HEK293T (cell line): ENCODE measurements at regions not wholly inside any gene's neighbourhood (a gene's known extent, or its start where the extent isn't known, plus 50 kb on each side); places are given as distances from the start of the nearest gene placed in this dataset.
"Not testable (repeated sequence)": the region's sequence is repeated elsewhere in the genome, so short reads cannot be mapped to it uniquely, and the experiment has no call there.

Experiments used
- CTCF ChIA-PET: fragments of 350-600 bp; formaldehyde crosslinking; extraction: SDS; loops from one replicate; lab custom pipeline; 2021; ENCODE audit warnings: antibody characterized with exemption, inconsistent platforms; lab: Yijun Ruan, JAX
- POLR2A ChIA-PET: fragments of 350-600 bp; formaldehyde crosslinking; extraction: SDS; loops from one replicate; lab custom pipeline; 2020; ENCODE audit warnings: antibody characterized with exemption, inconsistent platforms; lab: Yijun Ruan, JAX
- DNase-seq: peaks from one replicate; pipeline ENCODE4 v3.0.0; 2012; ENCODE audit warnings: mixed read lengths; ENCODE audit errors: extremely low spot score
- ARNT ChIP-seq: fragments of 450-650 bp; IDR thresholded peaks from 2 replicates; pipeline ENCODE4 v1.6.1; 2017; ENCODE audit warnings: mild to moderate bottlenecking
- BHLHE40 ChIP-seq: fragments of 450-650 bp; IDR thresholded peaks from 2 replicates; pipeline ENCODE4 v1.6.1; 2016; ENCODE audit warnings: mild to moderate bottlenecking, moderate library complexity, borderline replicate concordance
- CTBP1 ChIP-seq: fragments of 450-650 bp; IDR thresholded peaks from 2 replicates; pipeline ENCODE4 v1.6.1; 2016; ENCODE audit warnings: borderline replicate concordance
- ELF4 ChIP-seq: fragments of 450-650 bp; IDR thresholded peaks from 2 replicates; pipeline ENCODE4 v1.6.1; 2017; ENCODE audit warnings: antibody characterized with exemption
- FOXA1 ChIP-seq: fragments of 450-650 bp; IDR thresholded peaks from 2 replicates; pipeline ENCODE4 v1.6.1; 2016; ENCODE audit warnings: mild to moderate bottlenecking
- FOXK2 ChIP-seq: fragments of 450-650 bp; IDR thresholded peaks from 2 replicates; pipeline ENCODE4 v1.6.1; 2016; ENCODE audit warnings: mild to moderate bottlenecking
- FOXM1 ChIP-seq: fragments of 450-650 bp; IDR thresholded peaks from 2 replicates; pipeline ENCODE4 v1.6.1; 2017; ENCODE audit warnings: mild to moderate bottlenecking, borderline replicate concordance
- HDGF ChIP-seq: fragments of 450-650 bp; IDR thresholded peaks from 2 replicates; pipeline ENCODE4 v1.6.1; 2017; ENCODE audit warnings: antibody characterized with exemption, borderline replicate concordance
- L3MBTL2 ChIP-seq: fragments of 450-650 bp; conservative IDR thresholded peaks from 2 replicates; pipeline ENCODE4 v1.6.1; 2016; ENCODE audit warnings: mild to moderate bottlenecking
- LEF1 ChIP-seq: fragments of 450-650 bp; IDR thresholded peaks from 2 replicates; pipeline ENCODE4 v1.6.1; 2017; ENCODE audit warnings: mild to moderate bottlenecking, borderline replicate concordance
- NFRKB ChIP-seq: fragments of 450-650 bp; IDR thresholded peaks from 2 replicates; pipeline ENCODE4 v1.6.1; 2016; ENCODE audit warnings: mild to moderate bottlenecking, moderate library complexity
- SP1 ChIP-seq: fragments of 450-650 bp; IDR thresholded peaks from 2 replicates; pipeline ENCODE4 v1.6.1; 2017
- SUZ12 ChIP-seq: fragments of 450-650 bp; IDR thresholded peaks from 2 replicates; pipeline ENCODE4 v1.6.1; 2016; ENCODE audit warnings: mild to moderate bottlenecking
- TARDBP ChIP-seq: fragments of 450-650 bp; IDR thresholded peaks from 2 replicates; pipeline ENCODE4 v1.6.1; 2016
- ZNF384 ChIP-seq: fragments of 450-650 bp; IDR thresholded peaks from 2 replicates; pipeline ENCODE4 v1.6.1; 2016
- TF ChIP-seq, protein P1 (sequence below): fragments of 450-650 bp; IDR thresholded peaks from 2 replicates; pipeline ENCODE4 v1.6.1; 2016

DNA sequence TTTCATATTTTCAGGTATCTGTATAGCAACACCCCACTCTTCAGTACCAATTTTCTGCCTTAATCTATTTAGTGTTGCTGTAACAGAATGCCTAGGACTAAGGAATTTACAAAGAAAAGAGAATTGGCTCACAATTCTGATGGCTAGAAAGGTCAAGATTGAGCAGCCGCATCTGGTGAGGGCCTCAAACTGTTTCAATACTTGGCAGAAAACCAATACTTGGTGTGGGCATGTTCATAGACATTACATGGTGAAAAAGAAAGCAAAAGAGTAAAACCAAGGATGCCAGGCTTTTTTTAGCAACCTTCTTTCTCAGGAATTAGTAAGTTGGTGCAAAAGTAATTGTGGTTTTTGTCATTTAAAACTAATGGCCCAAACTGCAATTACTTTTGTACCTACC, 1041.1 kb upstream of the CDH6 start:
- ChIA-PET CTCF (no interaction called here), POLR2A (no interaction called here)
- TF ChIP-seq SUZ12 (no peak), BHLHE40 (no peak), FOXA1 (no peak), ARNT (no peak), FOXK2 (no peak), NFRKB (no peak), HDGF (no peak), L3MBTL2 (no peak), FOXM1 (no peak), TARDBP (no peak), LEF1 (no peak), ELF4 (no peak), CTBP1 (no peak), SP1 (no peak), ZNF384 (no peak)
- TF ChIP-seq, protein P1, sequence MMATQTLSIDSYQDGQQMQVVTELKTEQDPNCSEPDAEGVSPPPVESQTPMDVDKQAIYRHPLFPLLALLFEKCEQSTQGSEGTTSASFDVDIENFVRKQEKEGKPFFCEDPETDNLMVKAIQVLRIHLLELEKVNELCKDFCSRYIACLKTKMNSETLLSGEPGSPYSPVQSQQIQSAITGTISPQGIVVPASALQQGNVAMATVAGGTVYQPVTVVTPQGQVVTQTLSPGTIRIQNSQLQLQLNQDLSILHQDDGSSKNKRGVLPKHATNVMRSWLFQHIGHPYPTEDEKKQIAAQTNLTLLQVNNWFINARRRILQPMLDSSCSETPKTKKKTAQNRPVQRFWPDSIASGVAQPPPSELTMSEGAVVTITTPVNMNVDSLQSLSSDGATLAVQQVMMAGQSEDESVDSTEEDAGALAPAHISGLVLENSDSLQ: no peak
- DNase-seq: no peak

DNA sequence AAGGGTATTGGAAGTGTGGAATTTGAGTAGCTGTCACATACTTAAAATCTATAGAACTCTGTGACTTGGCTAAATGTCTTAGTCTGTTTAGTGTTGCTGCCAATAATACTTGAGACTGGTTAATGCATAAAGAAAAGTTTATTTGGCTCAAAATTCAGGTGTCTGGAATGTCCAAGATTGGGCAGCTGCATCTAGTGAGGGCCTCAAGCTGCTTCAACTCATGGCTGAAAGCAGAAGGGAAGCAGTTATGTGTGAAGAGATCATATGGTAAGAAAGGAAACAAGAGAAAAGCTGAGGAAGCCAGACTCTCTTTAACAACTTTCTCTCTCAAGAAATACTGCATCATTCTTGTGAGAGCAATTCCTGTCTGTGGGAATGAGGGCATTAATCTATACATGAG, 1043.3 kb upstream of the CDH6 start:
- no peak for TF ChIP-seq L3MBTL2
- TF ChIP-seq NFRKB: no peak
- TF ChIP-seq ELF4: no peak
- TF ChIP-seq, protein P1: no peak
- TF ChIP-seq FOXM1: no peak
- TF ChIP-seq FOXA1: no peak
- no peak for TF ChIP-seq SP1
- TF ChIP-seq HDGF: no peak
- no peak for TF ChIP-seq SUZ12
- TF ChIP-seq BHLHE40: no peak
- TF ChIP-seq FOXK2: no peak
- no peak for TF ChIP-seq LEF1
- no peak for TF ChIP-seq CTBP1
- no peak for TF ChIP-seq ARNT
- no peak for TF ChIP-seq ZNF384
- TF ChIP-seq TARDBP: no peak
- CTCF ChIA-PET: no interaction called here
- DNase-seq: no peak

DNA sequence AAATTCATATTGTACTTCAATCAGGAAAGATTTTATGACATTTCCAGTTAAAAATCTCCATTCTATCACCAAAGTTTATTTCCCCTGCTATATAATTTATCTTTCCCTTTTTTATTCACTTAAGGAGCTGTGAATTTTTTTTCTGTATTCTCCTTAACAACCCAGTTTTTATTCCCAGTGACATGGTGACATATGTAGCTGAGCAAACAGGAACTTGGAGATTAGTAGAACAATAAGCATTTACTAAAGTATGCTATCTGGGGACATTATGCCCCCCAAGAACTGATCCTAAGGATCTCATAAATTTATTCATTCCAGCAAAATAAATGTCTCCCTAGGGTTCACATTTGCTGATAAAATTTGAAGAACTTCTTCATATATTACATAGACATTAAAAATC, 1044.0 kb upstream of the CDH6 start:
- POLR2A ChIA-PET: no interaction called here
- CTCF ChIA-PET: no interaction called here
- TF ChIP-seq NFRKB (no peak), HDGF (no peak), L3MBTL2 (no peak), LEF1 (no peak), CTBP1 (no peak), ARNT (no peak), FOXA1 (no peak), ELF4 (no peak), SP1 (no peak), FOXK2 (no peak), ZNF384 (no peak)
- DNase-seq: no peak

More for the DNA sequence above, 1043.3 kb upstream of the CDH6 start:
- POLR2A ChIA-PET: no interaction called here

DNA sequence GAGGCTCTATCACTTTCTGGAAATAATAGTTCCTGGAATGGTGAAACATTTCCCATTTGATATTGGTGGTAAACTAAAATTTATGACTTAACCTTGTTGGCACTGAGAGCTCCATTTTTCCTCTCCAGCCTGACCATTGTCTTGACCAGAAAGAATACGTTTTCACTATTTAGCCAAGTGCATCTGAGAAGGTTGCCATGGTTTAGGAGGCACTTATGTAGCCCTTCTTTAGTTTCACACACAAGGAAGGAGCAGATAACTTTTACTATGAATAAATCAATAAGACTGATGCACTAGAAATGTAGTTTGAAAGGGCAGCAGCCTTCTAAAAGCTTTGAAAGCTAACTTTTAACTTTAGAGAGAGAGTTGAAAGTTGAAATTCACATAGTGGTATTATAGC, 1045.5 kb upstream of the CDH6 start:
- ChIA-PET POLR2A (no interaction called here), CTCF (no interaction called here)

DNA sequence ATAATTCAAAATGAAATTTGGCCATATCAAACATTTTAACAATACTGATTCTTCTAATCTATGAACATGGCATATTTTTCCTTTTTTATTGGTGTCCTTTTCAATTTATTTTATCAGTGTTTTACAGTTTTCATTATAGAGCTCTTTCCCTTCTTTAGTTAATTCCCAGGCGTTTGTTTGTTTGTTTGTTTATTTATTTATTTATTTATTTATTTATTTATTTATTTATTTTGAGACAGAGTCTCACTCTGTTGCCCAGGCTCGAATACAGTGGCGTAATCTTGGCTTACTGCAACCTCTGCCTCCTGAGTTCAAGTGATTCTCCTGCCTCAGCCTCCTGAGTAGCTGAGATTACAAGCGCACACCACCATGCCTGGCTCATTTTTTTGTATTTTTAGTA, 1049.4 kb upstream of the CDH6 start:
- POLR2A ChIA-PET, CTCF ChIA-PET, DNase-seq: not testable (repeated sequence)

More for the DNA sequence above, 1045.5 kb upstream of the CDH6 start:
- no peak for DNase-seq
- TF ChIP-seq BHLHE40 (no peak), LEF1 (no peak)

DNA sequence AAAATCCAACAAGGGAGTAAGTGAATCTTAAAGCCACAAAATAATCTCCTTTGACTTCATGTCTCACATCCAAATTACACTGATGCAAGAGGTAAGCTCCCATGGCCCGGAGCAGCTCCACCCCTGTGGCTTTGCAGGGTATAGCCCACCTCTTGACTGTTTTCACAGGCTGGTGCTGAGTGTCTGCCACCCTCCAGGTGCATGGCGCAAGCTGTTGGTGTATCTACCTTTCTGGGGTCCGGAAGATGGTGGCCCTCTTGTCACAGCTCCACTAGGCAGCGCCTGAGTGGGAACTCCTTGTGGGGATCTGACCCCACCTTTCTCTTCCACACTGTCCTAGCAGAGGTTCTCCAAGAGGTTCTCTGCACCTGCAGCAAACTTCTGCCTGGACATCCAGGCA, 1051.1 kb upstream of the CDH6 start:
- CTCF ChIA-PET: no interaction called here
- DNase-seq: no peak
- TF ChIP-seq TARDBP (no peak), FOXK2 (no peak), FOXA1 (no peak), BHLHE40 (no peak), LEF1 (no peak)
- POLR2A ChIA-PET: no interaction called here

DNA sequence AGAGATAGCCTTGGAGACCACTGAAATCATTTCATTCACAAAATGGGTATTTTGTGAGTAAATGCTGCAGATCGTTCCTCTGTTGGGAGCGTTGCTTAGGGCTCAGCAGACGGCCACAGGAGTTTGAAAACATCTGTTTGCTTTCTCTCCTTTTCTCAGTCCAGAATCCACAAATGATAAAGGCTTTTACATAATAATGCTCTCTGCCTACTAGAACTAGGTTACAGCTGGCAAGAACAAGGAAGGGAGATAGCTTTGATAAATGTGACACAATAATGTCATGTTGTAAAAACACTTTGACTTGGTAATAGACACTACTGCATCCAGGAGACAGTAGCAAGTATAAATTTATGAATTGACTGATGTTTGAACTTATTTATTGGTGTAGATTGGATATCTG, 1072.4 kb upstream of the CDH6 start:
- no peak for DNase-seq
- POLR2A ChIA-PET: no interaction called here
- CTCF ChIA-PET: no interaction called here
- TF ChIP-seq, protein P1: no peak
- TF ChIP-seq ELF4: no peak
- no peak for TF ChIP-seq ARNT
